GM18870 (cell line): ENCODE measurements at regions not wholly inside any gene's neighbourhood (a gene's known extent, or its start where the extent isn't known, plus 50 kb on each side); places are given as distances from the start of the nearest gene placed in this dataset.
"Not testable (repeated sequence)": the region's sequence is repeated elsewhere in the genome, so short reads cannot be mapped to it uniquely, and the experiment has no call there.

Experiments used
- ATAC-seq: cut with Tn5 transposase; IDR thresholded peaks from one replicate; pipeline ENCODE4 v1.9.1; 2021; ENCODE audit warnings: moderate library complexity; ENCODE audit not compliant: unreplicated experiment

GRCh38 chr7:81887098-81888090, 117.5 kb upstream of the HGF start:
- ATAC-seq = peak; percentile 50

GRCh38 chr7:81886211-81886764, 116.4 kb upstream of the HGF start:
- ATAC-seq = no peak

GRCh38 chr7:81884817-81885216, 115.0 kb upstream of the HGF start:
- ATAC-seq = no peak

GRCh38 chr7:81883801-81884393, 114.0 kb upstream of the HGF start:
- peak; percentile 60 for ATAC-seq

GRCh38 chr7:81882086-81882485, 112.2 kb upstream of the HGF start:
- ATAC-seq = no peak

GRCh38 chr7:81877890-81878289, 108.0 kb upstream of the HGF start:
- no peak for ATAC-seq

GRCh38 chr7:81873559-81873958, 103.7 kb upstream of the HGF start:
- peak; percentile 66 for ATAC-seq

- no peak for ATAC-seq
These were observed 101.9 kb upstream of the HGF start for GRCh38 chr7:81871606-81872265.

- ATAC-seq = no peak
These were observed 100.8 kb upstream of the HGF start for GRCh38 chr7:81870608-81871007.

- ATAC-seq = peak; percentile 50
These were observed 99.8 kb upstream of the HGF start for GRCh38 chr7:81869670-81870069.

- ATAC-seq = no peak
These were observed 95.9 kb upstream of the HGF start for GRCh38 chr7:81865754-81866153.

- no peak for ATAC-seq
These were observed 89.6 kb upstream of the HGF start for GRCh38 chr7:81859433-81859832.

- not testable (repeated sequence) for ATAC-seq
These were observed 89.0 kb upstream of the HGF start for GRCh38 chr7:81858820-81859219.

GRCh38 chr7:81857385-81857784, 87.5 kb upstream of the HGF start:
- ATAC-seq = no peak

- no peak for ATAC-seq
These were observed 84.7 kb upstream of the HGF start for GRCh38 chr7:81854518-81854917.

GRCh38 chr7:81852701-81853100, 82.9 kb upstream of the HGF start:
- no peak for ATAC-seq

GRCh38 chr7:81851413-81851812, 81.6 kb upstream of the HGF start:
- no peak for ATAC-seq

- ATAC-seq = peak; percentile 79
These were observed 76.6 kb upstream of the HGF start for GRCh38 chr7:81846398-81846797.

- peak; percentile 87 for ATAC-seq
These were observed 75.9 kb upstream of the HGF start for GRCh38 chr7:81845744-81846241.

GRCh38 chr7:81843657-81844056, 73.8 kb upstream of the HGF start:
- ATAC-seq = not testable (repeated sequence)

GRCh38 chr7:81842361-81842760, 72.5 kb upstream of the HGF start:
- ATAC-seq = no peak
